Right renal pelvis (tissue), 4 donors: ENCODE measurements at regions not wholly inside any gene's neighbourhood (a gene's known extent, or its start where the extent isn't known, plus 50 kb on each side); places are given as distances from the start of the nearest gene placed in this dataset.
A peak's percentile ranks its signal among the peaks of the same experiment; 100 is the strongest.

ENCODE experiments used
- DNase-seq, 4 donors: peaks; one replicate each; pipeline ENCODE4 v3.0.0-alpha.2; 2013; ENCODE audit warnings: low read depth in 4 of 4, low spot score in 3 of 4, missing footprints in 1 of 4

DNA sequence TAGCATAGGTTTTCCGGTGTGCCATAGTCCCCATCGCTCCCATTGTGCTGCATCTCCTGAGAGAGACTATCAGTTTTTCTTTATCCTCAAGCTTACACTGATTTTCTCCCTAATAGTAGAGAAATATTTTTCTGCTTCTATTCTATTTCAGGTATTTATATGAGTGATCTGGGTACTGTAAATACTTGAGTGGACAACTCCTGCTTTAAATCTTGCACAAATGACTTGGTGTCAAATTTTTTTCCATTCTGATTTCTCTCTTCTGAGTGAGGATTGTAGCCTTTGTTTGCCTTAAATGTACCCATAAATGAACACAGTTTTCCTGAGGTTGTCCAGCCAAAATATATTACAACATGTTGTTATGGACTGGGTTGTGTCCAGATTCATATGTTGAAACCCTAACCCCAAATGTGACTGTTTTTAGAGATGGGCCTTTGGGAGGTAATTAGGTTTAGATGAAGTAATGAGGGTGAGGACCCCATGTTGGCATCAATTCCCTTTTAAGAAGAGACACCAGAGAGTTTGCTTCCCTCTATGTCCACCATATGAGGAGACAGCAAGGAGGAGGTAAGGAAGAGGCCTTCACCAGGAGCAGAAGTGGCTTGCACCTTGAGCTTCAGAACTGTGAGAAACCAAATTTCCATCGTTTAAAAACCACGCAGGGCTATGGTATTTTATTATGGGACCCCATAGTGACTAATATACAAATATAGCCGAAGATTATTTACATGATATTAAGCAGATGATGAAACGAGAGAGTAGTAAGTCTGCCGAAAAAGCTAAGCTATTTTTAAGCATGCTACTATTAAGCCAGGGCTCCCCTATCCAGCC, 336.4 kb upstream of the MPDZ start:
- DNase-seq: no peak

DNA sequence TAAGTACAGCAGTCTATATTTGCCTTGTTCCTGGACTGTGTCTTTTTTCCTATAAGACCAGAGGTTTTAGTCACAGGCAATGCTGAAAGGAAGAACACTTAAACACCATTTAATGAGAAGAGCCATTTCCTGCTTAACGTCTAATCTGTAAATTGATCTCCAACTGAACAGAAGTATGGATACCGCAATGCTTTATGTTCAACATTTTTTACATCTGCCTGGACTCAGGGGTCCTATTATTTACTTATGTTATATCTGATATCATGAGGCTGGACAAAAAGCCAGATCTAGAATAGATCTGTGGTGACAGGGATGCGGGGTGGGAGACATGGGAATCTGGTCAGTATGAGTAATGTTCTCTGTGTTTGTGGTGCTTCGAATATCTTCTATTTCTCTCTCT, 334.6 kb upstream of the MPDZ start:
- DNase-seq: no peak

DNA sequence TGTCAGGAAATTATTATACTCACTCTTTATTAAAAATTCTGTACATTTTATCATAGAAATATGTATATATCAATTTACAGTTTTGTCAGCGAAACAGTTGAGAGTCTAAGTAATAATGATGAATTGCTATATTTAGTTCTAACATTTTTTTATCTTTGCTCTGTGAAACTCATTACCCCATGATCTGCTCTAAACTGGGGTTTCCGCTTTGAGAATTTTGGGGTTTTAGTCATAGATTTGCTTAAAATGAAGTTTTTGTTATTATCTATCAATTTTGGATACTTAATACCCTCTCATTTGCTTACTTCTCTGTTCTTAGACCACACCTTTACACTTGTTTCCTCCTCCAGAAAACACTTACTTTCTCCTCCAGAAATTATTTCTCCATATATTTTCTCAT, 333.8 kb upstream of the MPDZ start:
- no peak for DNase-seq

DNA sequence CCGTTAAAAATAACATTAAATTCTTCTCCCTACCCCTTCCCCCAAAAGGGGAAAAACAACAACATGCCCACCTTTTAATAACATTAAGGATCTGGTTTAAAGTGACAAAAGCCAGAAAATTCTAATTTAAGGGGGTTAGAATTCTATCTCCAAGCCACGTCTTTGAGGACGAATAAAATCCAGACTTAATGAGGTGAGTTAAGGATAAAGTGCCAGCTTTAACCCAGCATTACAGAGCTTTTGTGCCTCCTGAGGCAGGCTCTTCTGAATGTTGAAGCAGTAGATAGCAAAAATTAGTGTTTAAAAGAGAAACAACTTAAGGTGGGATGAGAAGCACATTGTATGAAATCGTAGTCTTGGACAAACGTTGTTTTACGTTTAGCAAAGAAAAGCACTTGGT, 329.0 kb upstream of the MPDZ start:
- no peak for DNase-seq

DNA sequence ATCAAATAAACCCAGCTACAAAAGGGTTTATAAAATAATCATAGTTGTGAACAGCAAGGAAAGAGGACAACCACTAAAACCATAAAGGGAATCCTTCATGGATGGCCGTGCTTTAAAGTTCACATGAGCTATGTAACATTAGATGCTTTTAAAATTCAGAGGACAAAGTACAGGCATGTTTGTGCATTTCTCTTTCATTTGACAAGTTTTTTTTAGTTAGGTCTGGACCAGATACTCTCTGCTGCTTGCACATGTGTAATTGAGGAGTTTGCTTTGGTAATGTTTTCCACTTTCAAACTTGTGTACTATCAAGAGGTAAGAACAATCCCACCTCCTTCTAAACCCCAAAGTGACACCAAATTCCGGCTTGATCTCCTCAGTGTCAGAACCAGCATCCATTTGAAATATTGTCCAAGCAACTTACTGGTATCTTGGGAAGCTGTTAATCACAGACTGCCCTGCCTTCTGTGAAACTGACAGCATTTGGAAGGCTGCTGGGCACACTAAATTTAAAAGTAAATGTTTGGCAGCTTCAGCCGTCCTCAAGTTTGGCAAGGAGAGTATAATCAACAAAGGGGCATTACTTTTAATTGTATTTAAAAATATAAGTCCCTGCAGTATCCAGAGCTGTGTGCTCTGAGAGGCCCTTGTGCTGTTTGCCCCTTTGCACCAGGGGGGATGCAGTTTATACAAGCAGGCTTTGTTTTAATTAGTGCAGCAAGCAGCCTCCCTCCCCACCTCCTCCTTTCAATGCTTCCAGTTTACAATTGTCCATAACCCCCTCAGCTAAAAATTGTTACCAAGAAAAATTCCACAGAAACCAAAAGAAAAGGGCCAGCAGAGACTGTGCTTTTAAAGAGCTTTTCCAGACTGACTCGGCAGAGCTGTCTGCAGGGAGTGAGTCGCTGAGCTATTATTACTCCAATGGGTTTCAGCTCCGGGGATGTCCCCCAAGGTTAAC, 328.3 kb upstream of the MPDZ start:
- no peak for DNase-seq

DNA sequence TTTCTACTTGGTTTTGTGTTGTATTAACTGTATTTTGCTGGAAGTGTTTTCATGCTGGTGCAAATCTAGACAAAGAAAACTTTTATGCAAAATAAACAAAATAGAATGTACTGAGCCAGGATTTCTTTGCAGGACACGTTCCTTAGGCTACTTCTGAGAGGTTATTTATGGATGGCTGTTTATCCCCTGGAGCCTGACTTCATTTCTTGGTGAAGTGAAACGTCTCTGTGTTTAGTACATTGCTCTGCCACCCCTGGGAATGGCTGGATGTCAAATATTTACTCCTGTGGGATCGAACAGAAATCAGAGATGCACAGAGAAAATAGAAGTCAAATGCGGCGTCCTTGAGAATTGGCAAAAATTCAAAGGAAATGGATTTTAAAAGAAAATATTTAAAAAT, 327.1 kb upstream of the MPDZ start:
- no peak for DNase-seq

DNA sequence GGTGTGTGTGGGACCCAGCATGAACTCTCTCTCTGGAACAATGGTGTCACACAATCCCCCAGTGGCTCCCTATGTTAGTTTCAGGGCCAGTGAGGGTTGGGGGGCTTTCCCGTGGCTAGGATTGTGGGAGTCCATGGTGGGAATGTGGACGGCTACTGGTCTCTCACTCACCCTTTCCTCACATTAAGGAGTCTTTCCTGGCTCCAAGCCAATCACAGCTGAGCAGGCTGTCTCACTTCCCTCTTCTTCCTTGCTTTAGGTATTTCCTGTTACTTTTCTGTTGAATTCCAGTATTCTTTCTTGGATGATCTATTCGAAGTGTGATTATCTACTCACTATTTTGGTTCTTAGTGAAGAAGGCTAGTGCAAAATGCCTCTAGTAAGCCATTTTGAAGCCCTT, 324.4 kb upstream of the MPDZ start:
- DNase-seq: no peak

DNA sequence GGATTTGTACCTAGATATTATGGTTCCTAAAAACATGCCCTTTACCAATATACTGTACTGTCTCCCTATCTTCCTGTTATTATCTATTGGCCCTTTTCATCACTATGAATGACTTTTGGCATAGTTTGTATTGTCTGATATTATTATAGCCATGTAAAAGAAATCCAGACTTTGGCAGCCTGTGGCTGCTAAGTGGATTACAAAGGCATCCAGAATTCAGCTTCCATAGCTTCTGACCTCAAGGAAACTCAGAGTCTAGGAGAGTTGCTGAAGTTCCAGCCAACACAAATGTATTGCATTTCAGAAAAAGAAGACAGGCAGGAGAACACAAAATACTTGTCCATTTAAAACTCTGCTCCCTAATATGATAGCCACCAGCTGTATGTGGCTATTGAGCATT, 319.2 kb upstream of the MPDZ start:
- no peak for DNase-seq

DNA sequence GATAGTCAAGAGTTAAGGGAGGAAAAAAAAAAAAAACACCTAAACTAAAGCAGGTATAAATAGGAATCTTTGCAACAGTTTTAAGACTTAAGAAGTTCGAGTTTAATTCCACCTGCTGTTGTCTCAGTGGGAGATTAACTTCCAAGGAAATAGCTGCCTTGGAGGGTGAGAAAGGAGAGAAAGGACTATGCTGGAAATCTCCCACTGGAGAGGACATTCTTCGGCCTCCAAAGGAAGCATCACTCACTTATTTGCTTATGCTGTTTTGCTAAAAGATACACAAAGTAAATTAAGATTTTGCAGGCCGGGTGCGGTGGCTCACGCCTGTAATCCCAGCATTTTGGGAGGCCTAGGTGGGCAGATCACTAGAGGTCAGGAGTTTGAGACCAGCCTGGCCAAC, 317.9 kb upstream of the MPDZ start:
- no peak for DNase-seq

DNA sequence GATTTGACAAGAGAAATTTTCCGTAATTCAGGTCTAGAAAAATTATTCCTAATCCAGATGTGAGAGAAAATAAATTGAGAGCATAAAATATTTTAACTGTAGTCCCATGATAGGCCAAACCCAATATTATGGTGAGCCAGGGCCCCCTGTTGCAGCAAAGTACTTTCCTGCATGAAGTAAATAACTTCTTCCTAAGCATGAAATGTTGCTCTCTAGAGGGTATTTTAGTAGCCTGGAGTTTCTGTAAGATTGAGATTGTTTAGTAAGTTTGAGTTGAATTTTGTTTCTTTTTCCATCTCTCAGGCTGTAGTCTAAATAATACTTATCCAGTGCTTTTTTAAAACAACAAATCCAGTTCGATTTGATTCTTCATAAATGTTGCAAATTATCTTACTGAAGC, 317.5 kb upstream of the MPDZ start:
- DNase-seq: no peak

DNA sequence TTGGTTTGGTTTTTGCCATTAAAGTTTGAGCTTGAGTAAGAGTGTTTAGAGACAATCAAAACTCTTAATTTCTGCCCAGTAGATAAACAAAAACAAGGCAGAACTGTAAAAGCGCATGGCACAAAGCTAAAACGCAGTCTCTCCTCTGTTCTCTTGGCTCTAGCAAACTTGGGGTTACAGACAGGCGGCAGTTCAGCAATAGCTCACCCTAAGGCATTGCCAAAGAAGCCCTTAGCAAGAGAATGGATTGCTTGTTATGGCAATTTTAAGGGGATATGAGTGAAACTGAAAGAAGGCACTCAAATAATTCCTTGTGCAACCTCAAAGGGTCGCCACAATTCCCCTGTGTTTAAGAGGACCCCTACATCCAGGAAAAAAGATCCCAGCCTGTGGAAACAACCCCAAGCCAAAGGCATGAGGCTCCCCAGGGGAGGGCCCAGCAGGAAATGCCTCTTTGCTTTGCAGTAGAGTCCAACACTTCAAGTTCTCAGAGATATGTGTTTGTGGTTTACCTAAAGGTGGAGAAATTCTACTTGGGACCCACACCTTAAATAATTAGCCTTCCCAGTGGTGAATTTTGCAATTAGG, 317.0 kb upstream of the MPDZ start:
- no peak for DNase-seq

DNA sequence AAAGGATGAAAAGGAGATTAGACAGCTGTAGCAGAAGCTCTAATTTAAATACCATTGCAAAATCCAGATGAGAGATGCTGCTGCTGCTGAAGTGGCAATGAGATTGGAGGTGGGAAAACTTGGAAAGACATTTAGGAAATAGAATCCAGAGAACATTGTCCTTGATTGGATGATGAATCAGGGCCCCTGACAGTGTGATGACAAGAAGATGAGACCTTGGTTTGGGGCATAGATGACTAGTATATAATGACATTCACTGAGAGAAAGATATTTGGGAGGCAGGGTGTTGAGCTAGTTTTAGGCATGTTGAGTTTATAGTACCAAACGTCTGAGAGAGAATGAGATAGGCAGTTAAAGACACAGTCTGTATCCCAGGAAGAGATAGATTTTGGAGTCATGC, 311.5 kb upstream of the MPDZ start:
- no peak for DNase-seq

DNA sequence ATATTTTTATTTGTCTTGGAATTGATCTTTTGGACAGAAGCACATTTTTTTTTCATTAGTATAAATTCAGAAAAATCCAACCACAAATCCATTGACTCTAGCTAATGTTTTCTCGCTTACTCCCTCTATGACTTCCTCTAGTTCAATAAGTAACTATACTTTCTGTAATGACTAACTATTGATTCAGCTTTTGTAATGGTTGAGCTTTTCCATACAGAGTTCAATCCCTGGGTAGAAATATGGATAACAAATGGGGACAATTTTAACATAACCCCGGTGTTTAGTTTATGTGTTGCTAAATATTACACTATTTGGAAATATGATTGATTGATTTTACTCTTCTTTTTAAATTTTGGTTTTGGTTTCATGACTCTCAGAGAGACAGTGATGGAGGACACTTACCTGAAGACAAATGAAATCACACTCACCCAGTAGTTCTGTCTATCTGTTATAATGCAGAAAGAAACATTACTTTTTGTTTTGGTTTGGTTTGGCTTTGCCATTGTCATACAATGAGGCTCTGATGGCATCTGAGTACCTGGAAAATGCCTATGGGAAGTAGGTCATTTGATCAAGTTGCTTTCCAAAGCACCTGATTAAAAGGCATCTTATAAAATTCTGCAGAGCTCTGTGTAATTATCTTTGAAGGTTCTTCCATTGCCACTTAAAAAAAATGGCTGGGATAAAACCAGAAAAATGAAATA, 309.7 kb upstream of the MPDZ start:
- DNase-seq: no peak

DNA sequence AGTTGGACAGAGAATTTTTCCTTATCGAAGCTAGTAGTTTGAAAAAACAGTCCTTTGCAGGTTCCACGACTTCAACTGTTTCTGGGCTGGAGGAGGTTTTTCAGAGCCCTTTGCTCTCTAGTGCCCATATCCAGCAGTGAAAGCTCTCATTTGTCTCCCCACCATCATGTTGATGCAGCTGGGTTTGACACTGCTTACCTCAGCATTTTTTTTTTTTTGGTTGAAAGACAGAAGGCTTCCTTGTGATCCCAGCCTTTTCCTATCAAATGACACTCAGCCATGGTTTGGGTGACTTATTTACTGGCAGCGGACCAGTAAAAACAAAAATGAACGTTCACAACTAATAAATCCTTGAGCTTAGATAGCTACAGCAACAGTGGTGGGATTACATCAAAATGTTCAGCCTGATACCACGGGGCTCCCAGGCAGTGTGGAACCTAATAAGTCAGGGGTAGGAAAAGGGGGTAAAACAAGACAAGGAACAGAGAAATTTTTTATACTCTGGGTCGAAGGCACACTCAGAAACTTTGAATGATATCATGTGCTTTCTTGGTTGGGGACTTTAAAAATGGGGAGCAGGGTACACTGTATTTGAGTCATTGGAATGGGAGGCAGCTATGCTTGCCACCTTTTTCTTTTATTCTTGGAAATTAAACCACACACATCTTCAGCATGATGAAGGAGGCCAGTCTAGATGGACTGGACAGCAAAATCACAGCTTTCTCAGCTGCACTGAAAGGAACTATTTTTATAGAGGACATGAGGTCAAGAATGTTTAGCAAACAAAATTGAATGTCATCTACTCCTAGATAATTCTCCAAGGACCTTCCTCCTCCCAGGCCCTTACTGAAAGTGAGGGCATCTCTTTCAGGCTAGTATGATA, 308.9 kb upstream of the MPDZ start:
- peak in 3 of 4 donors; percentile 76 to 88 (median 81) for DNase-seq

DNA sequence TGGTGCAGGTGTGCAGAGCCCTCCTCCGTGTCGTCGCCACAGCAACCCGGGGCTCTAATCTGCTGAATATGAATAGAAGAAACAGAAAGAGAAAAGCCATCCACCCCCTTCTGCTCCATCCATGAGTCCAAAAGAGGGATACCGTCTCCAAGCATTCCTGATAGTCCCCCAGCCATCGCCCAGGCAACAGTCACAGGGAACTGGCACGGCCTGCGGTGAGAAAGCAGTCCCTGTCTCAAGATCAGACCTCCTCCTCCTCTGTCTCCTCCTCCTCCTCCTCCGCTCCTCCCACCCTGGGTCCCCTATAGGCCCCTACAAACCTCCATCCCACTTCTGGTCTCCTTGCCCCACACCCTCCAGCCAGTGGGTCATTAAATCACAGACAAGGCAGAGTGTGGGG, 308.1 kb upstream of the MPDZ start:
- DNase-seq: no peak

DNA sequence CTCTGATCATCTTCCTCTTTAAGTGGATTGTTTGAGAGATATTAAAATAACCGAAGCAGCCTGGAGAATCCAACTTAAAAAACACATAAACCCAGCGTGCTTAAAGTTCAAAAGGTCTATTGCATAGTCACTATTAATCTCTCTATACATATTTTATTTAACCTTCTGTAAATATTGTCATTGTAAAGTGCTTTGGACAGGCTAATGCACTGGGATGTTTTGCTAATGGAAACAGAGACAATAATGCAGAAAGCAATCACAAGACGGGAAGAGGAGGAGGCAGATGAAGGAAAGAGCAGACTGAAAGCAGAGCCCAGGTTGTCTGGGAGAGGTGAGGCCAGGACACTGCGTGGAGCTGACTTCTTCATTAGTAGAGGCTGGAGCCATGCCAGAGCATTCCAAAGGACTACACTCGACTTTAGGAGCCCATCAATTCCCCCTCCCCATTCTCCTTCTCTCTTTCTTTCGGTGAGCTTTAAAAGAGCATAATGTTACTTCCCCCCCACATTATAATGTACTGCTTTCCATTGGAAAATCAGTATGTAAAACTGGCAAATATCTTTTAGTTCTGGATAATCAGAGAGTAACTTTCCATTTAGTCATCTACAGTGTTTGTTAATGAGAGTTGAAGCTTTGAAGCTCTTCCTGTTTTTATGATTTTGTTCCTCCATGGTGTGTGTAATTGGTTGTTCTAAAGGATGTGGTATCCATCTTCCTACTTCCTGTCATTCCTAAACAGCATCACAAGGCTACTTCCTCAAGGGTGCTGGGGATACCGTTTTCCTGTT, 307.3 kb upstream of the MPDZ start:
- DNase-seq: no peak

DNA sequence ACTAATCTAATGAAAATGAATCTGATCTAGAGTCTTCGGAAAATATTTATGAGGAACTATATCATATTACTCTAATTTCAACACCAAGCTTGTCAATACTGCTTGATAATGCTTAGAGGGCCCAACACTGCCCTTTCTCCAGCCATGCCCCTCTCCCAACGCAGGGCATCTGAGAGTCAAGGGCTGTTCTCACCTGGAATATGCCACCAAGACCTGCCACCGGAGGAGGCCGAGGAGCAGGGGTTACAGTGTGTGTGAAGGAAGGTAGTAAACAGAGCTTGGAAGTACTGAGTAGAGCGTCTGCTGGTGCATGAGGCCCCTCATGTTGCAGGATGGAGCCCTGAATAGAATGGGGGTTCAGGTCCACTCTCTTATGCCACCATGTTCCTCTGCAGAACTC, 301.3 kb upstream of the MPDZ start:
- no peak for DNase-seq

DNA sequence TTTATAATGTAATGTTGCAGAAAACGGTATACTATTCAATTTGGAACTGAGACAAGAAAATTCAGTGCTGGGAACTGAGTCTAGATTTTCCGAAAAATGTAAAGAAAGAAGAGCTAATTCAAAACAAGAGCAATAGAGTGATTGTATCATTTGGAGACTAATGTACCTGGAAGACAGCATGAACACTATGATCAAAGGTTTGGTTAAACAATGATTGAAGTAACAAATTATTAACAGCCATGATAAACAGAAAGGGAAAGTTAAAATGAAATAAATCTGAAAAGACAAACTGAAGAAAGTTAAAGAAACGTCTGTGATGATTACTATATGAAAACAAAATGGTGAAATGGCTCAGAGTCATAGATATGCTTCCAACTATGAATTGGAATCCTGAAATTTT, 300.6 kb upstream of the MPDZ start:
- no peak for DNase-seq

DNA sequence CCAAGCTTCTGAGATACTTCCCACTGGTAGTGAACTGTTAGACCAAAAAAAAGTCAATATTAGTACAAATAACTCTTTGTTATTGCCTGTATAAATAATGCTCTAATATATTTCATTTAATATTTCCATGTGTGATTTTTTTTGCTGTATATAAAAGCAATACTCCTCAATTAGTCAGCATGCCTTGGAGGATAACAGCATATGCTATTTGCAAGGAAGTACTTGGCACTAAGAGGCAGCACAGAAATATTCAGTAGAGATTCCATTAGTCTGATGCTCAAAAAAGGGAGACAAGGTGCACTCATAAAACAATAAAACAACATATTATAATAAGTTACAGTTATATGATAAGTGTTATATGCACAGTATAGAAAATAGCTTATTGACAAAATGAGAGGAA, 296.6 kb upstream of the MPDZ start:
- no peak for DNase-seq
